Hepatocyte (in vitro differentiated cells): ENCODE measurements at regions not wholly inside any gene's neighbourhood (a gene's known extent, or its start where the extent isn't known, plus 50 kb on each side); places are given as distances from the start of the nearest gene placed in this dataset.

Experiments
- EZH2 ChIP-seq: fragments of 200-600 bp; sonication (generic); IDR thresholded peaks from 2 replicates; pipeline ENCODE4 v1.6.1; 2016; ENCODE audit warnings: antibody characterized with exemption, mild to moderate bottlenecking, borderline replicate concordance
- TF ChIP-seq, protein P1 (sequence below): fragments of 200-600 bp; sonication (generic); IDR thresholded peaks from 2 replicates; pipeline ENCODE4 v1.5.1; 2016; ENCODE audit warnings: antibody characterized with exemption, mild to moderate bottlenecking; ENCODE audit not compliant: poor library complexity

DNA sequence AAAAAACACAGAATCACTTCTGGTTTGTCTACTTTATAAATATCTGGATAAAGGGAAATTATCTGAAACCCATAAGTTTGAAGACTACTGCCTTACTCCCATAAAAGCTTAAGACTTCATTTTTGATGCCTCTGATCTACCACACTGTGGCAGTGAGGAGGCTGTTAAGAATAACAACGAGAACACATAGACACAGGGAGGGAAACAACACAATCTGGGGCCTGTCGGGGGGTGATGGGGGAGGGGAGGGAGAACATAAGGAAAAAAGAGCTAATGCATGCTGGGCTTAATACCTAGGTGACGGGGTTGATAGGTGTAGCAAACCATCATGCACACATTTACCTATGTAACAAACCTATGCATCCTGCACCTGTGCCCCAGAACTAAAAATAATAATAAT, 573.7 kb downstream of the GBA3 start:
- TF ChIP-seq, protein P1, sequence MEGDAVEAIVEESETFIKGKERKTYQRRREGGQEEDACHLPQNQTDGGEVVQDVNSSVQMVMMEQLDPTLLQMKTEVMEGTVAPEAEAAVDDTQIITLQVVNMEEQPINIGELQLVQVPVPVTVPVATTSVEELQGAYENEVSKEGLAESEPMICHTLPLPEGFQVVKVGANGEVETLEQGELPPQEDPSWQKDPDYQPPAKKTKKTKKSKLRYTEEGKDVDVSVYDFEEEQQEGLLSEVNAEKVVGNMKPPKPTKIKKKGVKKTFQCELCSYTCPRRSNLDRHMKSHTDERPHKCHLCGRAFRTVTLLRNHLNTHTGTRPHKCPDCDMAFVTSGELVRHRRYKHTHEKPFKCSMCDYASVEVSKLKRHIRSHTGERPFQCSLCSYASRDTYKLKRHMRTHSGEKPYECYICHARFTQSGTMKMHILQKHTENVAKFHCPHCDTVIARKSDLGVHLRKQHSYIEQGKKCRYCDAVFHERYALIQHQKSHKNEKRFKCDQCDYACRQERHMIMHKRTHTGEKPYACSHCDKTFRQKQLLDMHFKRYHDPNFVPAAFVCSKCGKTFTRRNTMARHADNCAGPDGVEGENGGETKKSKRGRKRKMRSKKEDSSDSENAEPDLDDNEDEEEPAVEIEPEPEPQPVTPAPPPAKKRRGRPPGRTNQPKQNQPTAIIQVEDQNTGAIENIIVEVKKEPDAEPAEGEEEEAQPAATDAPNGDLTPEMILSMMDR, result no peak
- no peak for TF ChIP-seq EZH2
